ENCODE measurements at regions not wholly inside any gene's neighbourhood (a gene's known extent, or its start where the extent isn't known, plus 50 kb on each side); places are given as distances from the start of the nearest gene placed in this dataset.

DNA sequence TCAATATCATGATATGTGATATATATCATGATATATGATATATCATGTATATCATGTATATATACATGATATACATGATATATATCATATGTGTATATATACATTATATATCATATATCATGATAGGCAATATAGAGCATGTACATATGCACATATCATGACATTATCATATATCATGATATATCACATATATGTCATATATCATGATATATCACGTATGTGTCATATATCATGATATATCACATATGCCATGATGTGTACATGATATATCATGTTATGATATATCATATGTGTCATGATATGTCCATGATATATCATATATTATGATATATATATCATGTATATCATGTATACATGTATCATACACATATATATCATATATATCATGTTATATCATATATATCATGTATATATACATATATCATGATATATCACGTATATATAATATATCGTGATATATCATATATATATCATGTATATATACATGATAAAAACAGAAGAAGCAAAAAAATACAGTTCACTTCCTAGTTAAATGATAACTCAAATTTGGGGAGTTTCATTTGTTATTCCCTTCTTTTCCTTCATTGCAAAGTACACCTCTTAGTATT lies 670.1 kb upstream of the EPHA5 start:
- Histone ChIP-seq H3K27ac (no peak overlapping the region), H3K4me3 (ENCODE audit: low read depth in 1 of 2, low read length in 1 of 2) (no peak overlapping the region), H3K27me3 (no peaks in the 10 kb centered on the region), H3K36me3 (no peaks in the 10 kb centered on the region), H3K9me3 (no peaks in the 10 kb centered on the region), H3K4me1 (ENCODE audit: control insufficient read depth in 1 of 2, insufficient read depth in 1 of 2, low read depth in 1 of 2, low read length in 1 of 2) (no peaks in the 10 kb centered on the region)
- TF ChIP-seq CTCF (IDR thresholded peaks at IDR 0.05), result no peak

GRCh38 chr4:66339007-66339406 lies 668.7 kb upstream of the EPHA5 start:
- no peaks in the 10 kb centered on the region for H3K9me3 ChIP-seq
- H3K27me3 ChIP-seq, result no peaks in the 10 kb centered on the region
- no peaks in the 10 kb centered on the region for H3K36me3 ChIP-seq
- no peak for TF ChIP-seq CTCF (IDR thresholded peaks at IDR 0.05)
- no peak overlapping the region for H3K27ac ChIP-seq
- H3K4me1 ChIP-seq (ENCODE audit: control insufficient read depth in 1 of 2, insufficient read depth in 1 of 2, low read depth in 1 of 2, low read length in 1 of 2), result no peaks in the 10 kb centered on the region
- no peak overlapping the region for H3K4me3 ChIP-seq (ENCODE audit: low read depth in 1 of 2, low read length in 1 of 2)

DNA sequence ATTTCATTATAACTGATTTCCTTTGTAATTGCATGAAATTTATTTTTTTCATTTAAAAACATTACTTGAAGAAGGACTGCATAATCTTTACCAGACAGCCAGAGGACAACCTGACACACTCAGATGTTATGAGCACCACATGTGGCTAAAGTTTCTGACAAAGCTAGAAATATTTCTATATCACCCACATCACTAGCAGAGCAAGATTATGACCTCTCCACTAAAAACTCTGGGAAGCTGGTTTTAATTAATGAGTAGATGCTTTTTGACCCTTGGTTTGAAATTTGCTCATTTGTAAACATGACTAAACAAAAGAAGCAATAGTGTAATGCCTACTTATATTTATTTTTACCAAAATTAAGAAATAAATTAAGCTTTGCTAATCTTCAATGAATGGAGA lies 661.5 kb upstream of the EPHA5 start:
- no peaks in the 10 kb centered on the region for H3K4me1 ChIP-seq (ENCODE audit: control insufficient read depth in 1 of 2, insufficient read depth in 1 of 2, low read depth in 1 of 2, low read length in 1 of 2)
- H3K27me3 ChIP-seq, result no peaks in the 10 kb centered on the region
- H3K27ac ChIP-seq, result no peak overlapping the region
- no peak overlapping the region for H3K4me3 ChIP-seq (ENCODE audit: low read depth in 1 of 2, low read length in 1 of 2)
- TF ChIP-seq CTCF (IDR thresholded peaks at IDR 0.05), result no peak
- no peaks in the 10 kb centered on the region for H3K9me3 ChIP-seq
- no peaks in the 10 kb centered on the region for H3K36me3 ChIP-seq

DNA sequence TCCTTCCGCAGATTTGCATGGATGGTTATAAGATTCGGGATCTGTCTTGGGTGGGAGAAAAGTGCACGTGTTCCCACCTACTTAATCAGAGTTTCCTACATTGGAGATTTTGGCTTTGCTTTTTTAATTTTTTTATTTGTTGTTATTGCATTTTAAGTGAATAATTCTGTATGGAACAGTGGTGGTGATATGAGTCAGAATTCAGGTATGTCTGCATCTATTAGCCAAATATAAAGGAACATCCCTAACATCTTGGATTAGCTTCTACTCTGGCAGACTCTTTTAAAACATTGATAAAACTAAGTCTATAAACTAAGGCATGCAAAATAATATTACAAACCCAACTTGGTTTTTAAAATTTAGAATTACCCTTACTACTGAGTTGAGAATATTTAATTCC lies 659.8 kb upstream of the EPHA5 start:
- no peaks in the 10 kb centered on the region for H3K36me3 ChIP-seq
- no peaks in the 10 kb centered on the region for H3K27me3 ChIP-seq
- H3K4me1 ChIP-seq (ENCODE audit: control insufficient read depth in 1 of 2, insufficient read depth in 1 of 2, low read depth in 1 of 2, low read length in 1 of 2), result no peaks in the 10 kb centered on the region
- no peak overlapping the region for H3K27ac ChIP-seq
- no peak overlapping the region for H3K4me3 ChIP-seq (ENCODE audit: low read depth in 1 of 2, low read length in 1 of 2)
- no peaks in the 10 kb centered on the region for H3K9me3 ChIP-seq
- no peak for TF ChIP-seq CTCF (IDR thresholded peaks at IDR 0.05)

DNA sequence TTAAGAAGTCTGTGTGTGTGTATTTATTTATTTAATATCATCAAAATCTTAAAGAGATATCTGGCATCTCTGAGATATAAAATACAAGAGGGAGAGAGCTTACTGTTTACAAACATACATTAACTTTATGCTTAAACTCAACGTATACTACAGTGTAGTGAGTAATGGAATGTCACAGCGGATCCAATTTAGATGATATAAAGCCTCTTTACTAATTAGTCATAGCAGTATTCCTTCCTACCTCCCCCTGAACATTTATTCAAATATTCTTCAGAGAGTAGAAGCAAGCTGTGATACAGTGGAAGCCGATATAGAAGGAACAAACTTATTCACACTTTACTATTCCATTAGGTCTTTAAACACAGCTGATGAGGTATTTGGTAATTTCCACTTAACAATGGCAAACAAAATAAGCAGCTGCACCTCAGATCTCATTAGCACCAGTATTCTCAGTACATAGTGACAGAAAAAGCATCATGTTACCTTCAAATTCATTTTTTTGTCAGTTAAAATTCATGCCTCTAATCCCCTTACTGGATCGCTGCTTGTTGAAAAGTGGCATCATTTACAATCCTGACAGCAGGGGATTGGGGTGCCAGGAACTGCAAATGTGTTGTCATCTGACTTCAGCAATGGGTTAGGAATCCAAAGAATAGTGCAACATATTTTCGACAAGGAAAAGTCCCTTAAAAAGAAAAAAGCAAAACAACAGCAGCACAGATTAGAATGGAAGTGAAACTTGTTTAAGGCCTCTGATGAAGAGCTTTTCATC lies 658.7 kb upstream of the EPHA5 start:
- H3K27me3 ChIP-seq, result no peaks in the 10 kb centered on the region
- no peak overlapping the region for H3K4me3 ChIP-seq (ENCODE audit: low read depth in 1 of 2, low read length in 1 of 2)
- H3K27ac ChIP-seq, result no peak overlapping the region
- H3K4me1 ChIP-seq (ENCODE audit: control insufficient read depth in 1 of 2, insufficient read depth in 1 of 2, low read depth in 1 of 2, low read length in 1 of 2), result no peaks in the 10 kb centered on the region
- no peak for TF ChIP-seq CTCF (IDR thresholded peaks at IDR 0.05)
- no peaks in the 10 kb centered on the region for H3K9me3 ChIP-seq
- H3K36me3 ChIP-seq, result no peaks in the 10 kb centered on the region
